22Rv1 (cell line): ENCODE measurements at regions not wholly inside any gene's neighbourhood (a gene's known extent, or its start where the extent isn't known, plus 50 kb on each side); places are given as distances from the start of the nearest gene placed in this dataset.

Experiments
- CTCF ChIP-seq: fragments of 450-650 bp; IDR thresholded peaks from 2 replicates; pipeline ENCODE4 v1.5.1; 2017; ENCODE audit warnings: mild to moderate bottlenecking
- ZFX ChIP-seq: fragments of 450-650 bp; IDR thresholded peaks from 2 replicates; pipeline ENCODE4 v1.6.1; 2017; ENCODE audit warnings: antibody characterized with exemption, borderline replicate concordance

GRCh38 chr7:24054236-24054635 lies 229.8 kb upstream of the NPY start:
- TF ChIP-seq CTCF (no peak), ZFX (no peak)
